GM06990 (cell line): ENCODE measurements at regions not wholly inside any gene's neighbourhood (a gene's known extent, or its start where the extent isn't known, plus 50 kb on each side); places are given as distances from the start of the nearest gene placed in this dataset.

Experiments
- DNase-seq: peaks from one replicate; pipeline ENCODE4 v3.0.0-alpha.2; 2011; ENCODE audit not compliant: insufficient read length; ENCODE audit errors: extremely low read depth
- H3K27me3 ChIP-seq: replicated peaks from 2 replicates; pipeline ENCODE4 v1.6.0; 2011; ENCODE audit warnings: low read length; ENCODE audit not compliant: control insufficient read depth, insufficient read depth
- H3K36me3 ChIP-seq: 2 replicates; pipeline ENCODE4 v1.5.1; 2011; ENCODE audit warnings: low read length; ENCODE audit not compliant: control insufficient read depth, insufficient read depth
- H3K4me3 ChIP-seq: replicated peaks from 2 replicates; pipeline ENCODE4 v1.5.1; 2011; ENCODE audit warnings: low read depth, mild to moderate bottlenecking, control low read depth, low read length
- TF ChIP-seq, protein P1 (sequence below): IDR thresholded peaks from 2 replicates; pipeline ENCODE4 v1.5.1; 2011; ENCODE audit warnings: low read length, control low read depth, mild to moderate bottlenecking, inconsistent platforms; ENCODE audit not compliant: insufficient read depth, poor library complexity, severe bottlenecking

GRCh38 chr6:97989451-97989850 is 706.4 kb upstream of the MMS22L start:
- DNase-seq, result no peak
- no peaks in the 10 kb centered on the region for H3K27me3 ChIP-seq
- no peak overlapping the region for H3K4me3 ChIP-seq
- TF ChIP-seq, protein P1, sequence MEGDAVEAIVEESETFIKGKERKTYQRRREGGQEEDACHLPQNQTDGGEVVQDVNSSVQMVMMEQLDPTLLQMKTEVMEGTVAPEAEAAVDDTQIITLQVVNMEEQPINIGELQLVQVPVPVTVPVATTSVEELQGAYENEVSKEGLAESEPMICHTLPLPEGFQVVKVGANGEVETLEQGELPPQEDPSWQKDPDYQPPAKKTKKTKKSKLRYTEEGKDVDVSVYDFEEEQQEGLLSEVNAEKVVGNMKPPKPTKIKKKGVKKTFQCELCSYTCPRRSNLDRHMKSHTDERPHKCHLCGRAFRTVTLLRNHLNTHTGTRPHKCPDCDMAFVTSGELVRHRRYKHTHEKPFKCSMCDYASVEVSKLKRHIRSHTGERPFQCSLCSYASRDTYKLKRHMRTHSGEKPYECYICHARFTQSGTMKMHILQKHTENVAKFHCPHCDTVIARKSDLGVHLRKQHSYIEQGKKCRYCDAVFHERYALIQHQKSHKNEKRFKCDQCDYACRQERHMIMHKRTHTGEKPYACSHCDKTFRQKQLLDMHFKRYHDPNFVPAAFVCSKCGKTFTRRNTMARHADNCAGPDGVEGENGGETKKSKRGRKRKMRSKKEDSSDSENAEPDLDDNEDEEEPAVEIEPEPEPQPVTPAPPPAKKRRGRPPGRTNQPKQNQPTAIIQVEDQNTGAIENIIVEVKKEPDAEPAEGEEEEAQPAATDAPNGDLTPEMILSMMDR, result no peak
- no peaks in the 10 kb centered on the region for H3K36me3 ChIP-seq

DNA sequence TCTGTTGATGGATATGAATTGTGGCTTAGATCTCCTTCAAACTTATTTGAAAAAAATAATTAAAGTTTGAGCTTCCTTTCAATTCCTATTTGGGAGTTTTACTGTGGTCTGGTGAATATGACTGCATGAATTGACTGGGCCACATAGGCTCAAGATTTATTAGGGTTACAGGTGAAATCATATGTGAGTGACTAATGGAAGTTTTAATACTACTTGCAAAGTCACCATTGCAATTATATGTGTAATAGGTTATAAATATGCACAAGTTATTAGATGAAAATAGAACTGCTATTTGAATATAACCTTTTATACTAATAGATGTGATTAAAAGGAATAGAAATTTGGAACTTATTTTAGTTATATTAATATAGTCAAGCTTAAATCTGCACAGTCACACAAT is 712.1 kb upstream of the MMS22L start:
- Histone ChIP-seq H3K36me3 (no peaks in the 10 kb centered on the region), H3K27me3 (no peaks in the 10 kb centered on the region), H3K4me3 (no peak overlapping the region)
- DNase-seq, result no peak
- TF ChIP-seq, protein P1, result no peak

GRCh38 chr6:98002678-98003077 is 719.7 kb upstream of the MMS22L start:
- no peaks in the 10 kb centered on the region for H3K36me3 ChIP-seq
- no peak overlapping the region for H3K4me3 ChIP-seq
- TF ChIP-seq, protein P1, result no peak
- no peaks in the 10 kb centered on the region for H3K27me3 ChIP-seq
- no peak for DNase-seq

DNA sequence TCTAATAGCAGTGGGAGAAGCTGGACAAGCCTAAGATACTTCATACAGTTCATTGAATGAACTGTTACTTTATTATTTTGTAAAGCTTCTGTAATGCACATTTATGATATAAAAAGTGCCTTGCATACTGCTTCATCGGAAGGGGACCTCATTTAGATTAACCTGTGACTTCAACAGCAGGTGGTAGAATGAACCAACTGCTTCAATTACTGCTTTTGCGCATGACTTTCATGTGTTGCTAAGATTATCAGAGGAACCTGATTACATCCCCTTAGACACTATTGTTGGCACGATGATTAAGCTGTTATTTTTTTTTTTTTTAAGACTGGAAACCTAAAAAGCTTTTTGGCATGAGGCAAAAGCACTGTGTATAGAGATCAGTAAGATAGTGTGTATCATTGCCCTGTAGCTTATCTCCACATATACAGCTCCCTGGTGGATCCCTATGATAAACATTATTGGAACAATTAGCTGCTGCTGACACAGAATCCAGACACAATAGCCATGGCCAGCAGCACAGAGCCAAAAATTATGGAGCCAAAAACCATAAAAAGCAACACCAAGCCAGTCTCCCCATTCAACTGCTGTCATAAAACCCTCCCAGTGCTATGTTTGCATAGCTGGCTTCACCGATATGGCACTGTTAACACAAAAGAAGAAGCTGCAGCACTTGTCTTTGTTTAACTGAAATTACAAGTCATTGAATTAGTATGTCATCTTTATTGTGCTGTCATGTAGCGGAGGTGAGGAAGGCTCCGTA is 731.6 kb upstream of the MMS22L start:
- no peaks in the 10 kb centered on the region for H3K27me3 ChIP-seq
- no peak for DNase-seq
- H3K36me3 ChIP-seq, result no peaks in the 10 kb centered on the region
- H3K4me3 ChIP-seq, result no peak overlapping the region
- TF ChIP-seq, protein P1, result no peak

DNA sequence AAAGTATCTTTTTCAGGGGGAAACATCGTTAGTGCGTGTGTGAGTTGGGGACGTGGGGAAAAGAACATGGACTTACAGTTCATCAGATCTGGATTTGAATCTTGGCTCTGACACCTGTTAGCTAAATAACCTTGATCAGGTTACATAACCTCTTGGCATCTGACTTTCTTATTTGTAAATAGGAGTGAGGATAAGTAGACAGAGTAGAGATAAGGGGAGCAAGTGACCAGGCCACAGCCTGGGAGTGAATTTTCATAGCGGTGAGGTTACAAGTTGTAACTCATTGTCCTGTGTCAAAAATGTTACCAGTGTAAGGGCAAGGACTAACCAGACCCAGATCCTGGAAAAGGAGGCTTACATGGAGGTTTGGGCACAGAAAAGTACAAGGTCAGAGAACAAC is 733.5 kb upstream of the MMS22L start:
- DNase-seq, result no peak

More for the DNA sequence above, 733.5 kb upstream of the MMS22L start:
- Histone ChIP-seq H3K36me3 (no peaks in the 10 kb centered on the region), H3K4me3 (no peak overlapping the region), H3K27me3 (no peaks in the 10 kb centered on the region)
- TF ChIP-seq, protein P1, result no peak
